LNCAP (cell line): ENCODE measurements at regions not wholly inside any gene's neighbourhood (a gene's known extent, or its start where the extent isn't known, plus 50 kb on each side); places are given as distances from the start of the nearest gene placed in this dataset.

ENCODE experiments used
- TF ChIP-seq, protein P1 (sequence below): fragments of 450-650 bp; IDR thresholded peaks from 2 replicates; pipeline ENCODE4 v1.5.1; 2017; ENCODE audit warnings: mild to moderate bottlenecking

GRCh38 chr6:168214586-168215104 is 104.9 kb downstream of the DACT2 start:
- TF ChIP-seq, protein P1, sequence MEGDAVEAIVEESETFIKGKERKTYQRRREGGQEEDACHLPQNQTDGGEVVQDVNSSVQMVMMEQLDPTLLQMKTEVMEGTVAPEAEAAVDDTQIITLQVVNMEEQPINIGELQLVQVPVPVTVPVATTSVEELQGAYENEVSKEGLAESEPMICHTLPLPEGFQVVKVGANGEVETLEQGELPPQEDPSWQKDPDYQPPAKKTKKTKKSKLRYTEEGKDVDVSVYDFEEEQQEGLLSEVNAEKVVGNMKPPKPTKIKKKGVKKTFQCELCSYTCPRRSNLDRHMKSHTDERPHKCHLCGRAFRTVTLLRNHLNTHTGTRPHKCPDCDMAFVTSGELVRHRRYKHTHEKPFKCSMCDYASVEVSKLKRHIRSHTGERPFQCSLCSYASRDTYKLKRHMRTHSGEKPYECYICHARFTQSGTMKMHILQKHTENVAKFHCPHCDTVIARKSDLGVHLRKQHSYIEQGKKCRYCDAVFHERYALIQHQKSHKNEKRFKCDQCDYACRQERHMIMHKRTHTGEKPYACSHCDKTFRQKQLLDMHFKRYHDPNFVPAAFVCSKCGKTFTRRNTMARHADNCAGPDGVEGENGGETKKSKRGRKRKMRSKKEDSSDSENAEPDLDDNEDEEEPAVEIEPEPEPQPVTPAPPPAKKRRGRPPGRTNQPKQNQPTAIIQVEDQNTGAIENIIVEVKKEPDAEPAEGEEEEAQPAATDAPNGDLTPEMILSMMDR = no peak

DNA sequence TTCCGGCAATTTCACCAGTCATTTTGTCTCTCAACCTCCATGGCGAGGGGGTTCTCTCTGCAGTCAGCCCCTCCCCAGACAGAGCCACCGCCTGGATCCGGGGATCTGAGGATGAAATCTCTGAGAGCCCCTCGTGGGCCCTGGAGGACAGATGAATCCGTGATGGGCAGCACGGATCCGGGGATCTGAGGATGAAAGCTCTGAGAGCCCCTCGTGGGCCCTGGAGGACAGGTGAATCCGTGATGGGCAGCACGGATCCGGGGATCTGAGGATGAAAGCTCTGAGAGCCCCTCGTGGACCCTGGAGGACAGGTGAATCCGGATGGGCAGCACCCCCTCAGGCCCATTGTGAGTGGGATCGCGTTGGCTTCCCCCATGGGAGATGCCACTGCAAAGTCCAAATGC is 106.5 kb downstream of the DACT2 start:
- TF ChIP-seq, protein P1 = no peak

GRCh38 chr6:168212362-168212761 is 107.2 kb downstream of the DACT2 start:
- TF ChIP-seq, protein P1 = no peak

DNA sequence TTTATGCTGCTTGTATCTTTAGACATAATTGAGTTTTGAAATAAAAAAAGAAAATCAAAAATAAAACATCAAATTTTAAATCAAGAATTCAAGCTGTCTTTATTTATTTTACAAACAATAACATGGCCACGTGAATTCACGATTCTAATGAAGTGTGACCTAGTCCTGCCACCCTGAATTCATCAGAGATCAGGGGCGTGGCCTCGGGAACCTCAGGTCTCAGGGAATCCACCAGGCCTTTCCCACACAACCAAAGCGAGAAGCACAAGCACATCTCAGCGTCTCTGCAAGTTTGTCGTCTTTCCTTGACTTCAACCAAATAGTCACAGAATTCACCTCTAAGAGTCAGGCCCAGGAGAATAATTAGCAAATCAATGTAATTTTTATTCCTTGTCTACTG is 107.9 kb downstream of the DACT2 start:
- TF ChIP-seq, protein P1 = no peak

GRCh38 chr6:168210239-168211105 is 109.1 kb downstream of the DACT2 start:
- TF ChIP-seq, protein P1 = no peak

DNA sequence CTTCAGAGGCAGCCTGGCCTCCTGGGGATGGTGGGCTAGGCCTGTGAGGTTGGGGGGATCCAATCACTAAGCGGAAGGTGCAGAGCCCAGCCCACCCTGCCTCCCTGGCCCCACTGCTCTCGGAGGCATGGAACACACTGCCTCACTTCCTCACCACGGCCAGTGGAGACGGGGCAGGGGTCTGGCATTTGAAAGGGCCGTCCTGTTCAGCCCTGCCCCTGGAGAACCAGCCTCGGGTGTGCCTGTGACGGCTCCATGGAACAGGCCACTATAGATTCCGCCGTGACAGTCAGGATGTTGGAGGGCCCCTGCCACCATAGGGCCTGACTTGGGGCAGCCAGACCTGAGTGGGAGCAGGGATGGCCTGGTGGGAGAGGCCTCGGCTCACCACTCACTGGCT is 110.2 kb downstream of the DACT2 start:
- TF ChIP-seq, protein P1 = no peak

DNA sequence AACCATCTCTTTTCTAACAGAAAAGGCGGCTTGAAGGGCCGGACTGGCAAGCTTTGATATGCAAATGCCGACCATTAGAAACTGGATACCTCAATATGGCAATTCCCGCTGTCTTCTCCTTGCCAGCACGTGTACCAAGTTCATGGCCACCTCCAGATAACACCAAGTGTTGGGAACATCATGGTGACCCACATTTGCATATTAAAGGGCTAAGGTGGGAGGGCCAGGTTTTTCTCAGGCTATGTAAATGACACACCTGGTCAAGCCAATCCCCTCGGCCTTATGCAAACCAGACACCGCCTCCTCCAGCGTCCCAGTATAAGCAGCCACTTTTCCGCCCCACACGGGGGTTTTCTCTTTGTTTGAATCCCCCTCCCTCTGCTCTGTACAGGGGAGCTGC is 110.7 kb downstream of the DACT2 start:
- TF ChIP-seq, protein P1 = no peak
